GM10266 (cell line): ENCODE measurements at regions not wholly inside any gene's neighbourhood (a gene's known extent, or its start where the extent isn't known, plus 50 kb on each side); places are given as distances from the start of the nearest gene placed in this dataset.
"Not testable (repeated sequence)": the region's sequence is repeated elsewhere in the genome, so short reads cannot be mapped to it uniquely, and the experiment has no call there.

Source experiments
- DNase-seq: peaks from one replicate; pipeline ENCODE4 v3.0.0; 2012; ENCODE audit errors: extremely low spot score
- CTCF ChIP-seq: IDR thresholded peaks from 2 replicates; pipeline ENCODE4 v1.5.1; 2012; ENCODE audit warnings: mild to moderate bottlenecking, low read depth; ENCODE audit not compliant: control insufficient read depth, insufficient read depth; ENCODE audit errors: missing control alignments

- TF ChIP-seq CTCF: no peak
- DNase-seq: no peak
Measured at GRCh38 chr2:125654226-125654625, 1001.7 kb upstream of the GYPC start.

GRCh38 chr2:125656190-125656589, 999.8 kb upstream of the GYPC start:
- no peak for DNase-seq

GRCh38 chr2:125658583-125658982, 997.4 kb upstream of the GYPC start:
- no peak for TF ChIP-seq CTCF
- no peak for DNase-seq

More at GRCh38 chr2:125656190-125656589, 999.8 kb upstream of the GYPC start:
- TF ChIP-seq CTCF: no peak

GRCh38 chr2:125660369-125660768, 995.6 kb upstream of the GYPC start:
- DNase-seq: not testable (repeated sequence)

GRCh38 chr2:125667630-125668029, 988.3 kb upstream of the GYPC start:
- no peak for DNase-seq
- no peak for TF ChIP-seq CTCF

GRCh38 chr2:125679903-125680302, 976.1 kb upstream of the GYPC start:
- no peak for TF ChIP-seq CTCF
- DNase-seq: no peak

GRCh38 chr2:125680809-125681208, 975.1 kb upstream of the GYPC start:
- DNase-seq: no peak
- no peak for TF ChIP-seq CTCF

- DNase-seq: no peak
- TF ChIP-seq CTCF: no peak
Measured at GRCh38 chr2:125681576-125681975, 974.4 kb upstream of the GYPC start.
